Endodermal cell (in vitro differentiated cells): ENCODE measurements at regions not wholly inside any gene's neighbourhood (a gene's known extent, or its start where the extent isn't known, plus 50 kb on each side); places are given as distances from the start of the nearest gene placed in this dataset.

Experiments used
- DNase-seq: peaks from one replicate; pipeline ENCODE4 v3.0.0-alpha.2; 2017
- H3K27ac ChIP-seq: 2 replicates; pipeline ENCODE4 v1.5.1; 2013; ENCODE audit warnings: mild to moderate bottlenecking, low read depth, low read length, moderate library complexity
- H3K27me3 ChIP-seq: 2 replicates; pipeline ENCODE4 v1.6.1; 2013; ENCODE audit warnings: mild to moderate bottlenecking, low read length, moderate library complexity; ENCODE audit not compliant: insufficient read depth, control insufficient read depth, poor library complexity, severe bottlenecking
- H3K36me3 ChIP-seq: 2 replicates; pipeline ENCODE4 v1.7.0; 2013; ENCODE audit warnings: mild to moderate bottlenecking, low read length, moderate library complexity; ENCODE audit not compliant: control insufficient read depth, insufficient read depth
- H3K4me1 ChIP-seq: one replicate; pipeline ENCODE4 v1.7.0; 2013; ENCODE audit warnings: low read length; ENCODE audit not compliant: control insufficient read depth, insufficient read depth
- H3K4me3 ChIP-seq: 2 replicates; pipeline ENCODE4 v1.5.1; 2013; ENCODE audit warnings: mild to moderate bottlenecking, low read length, moderate library complexity
- H3K9ac ChIP-seq: 2 replicates; pipeline ENCODE4 v1.6.1; 2013; ENCODE audit warnings: mild to moderate bottlenecking, low read length, moderate library complexity; ENCODE audit not compliant: poor library complexity, severe bottlenecking; ENCODE audit errors: extremely low read depth
- H3K9me3 ChIP-seq: 2 replicates; pipeline ENCODE4 v1.6.1; 2013; ENCODE audit warnings: mild to moderate bottlenecking, low read length, moderate library complexity; ENCODE audit not compliant: control insufficient read depth
- H3K27ac Mint-ChIP-seq: 2 replicates; pipeline ENCODE4 v1.8.0; 2020; ENCODE audit warnings: mixed read lengths
- H3K27me3 Mint-ChIP-seq: 2 replicates; pipeline ENCODE4 v1.8.0; 2021; ENCODE audit warnings: mild to moderate bottlenecking, mixed read lengths; ENCODE audit not compliant: insufficient read depth
- H3K36me3 Mint-ChIP-seq: 2 replicates; pipeline ENCODE4 v1.8.0; 2020; ENCODE audit warnings: low read depth, mixed read lengths
- H3K4me1 Mint-ChIP-seq: 2 replicates; pipeline ENCODE4 v1.8.0; 2020; ENCODE audit warnings: mixed read lengths
- H3K4me3 Mint-ChIP-seq: 2 replicates; pipeline ENCODE4 v1.8.0; 2020; ENCODE audit warnings: mild to moderate bottlenecking, moderate library complexity, mixed read lengths
- H3K9me3 Mint-ChIP-seq: 2 replicates; pipeline ENCODE4 v1.8.0; 2020; ENCODE audit warnings: mild to moderate bottlenecking, mixed read lengths
- CTCF ChIP-seq: fragments of 200-600 bp; sonication (generic); conservative IDR thresholded peaks from 2 replicates; pipeline ENCODE4 v1.5.0; 2021; ENCODE audit warnings: antibody characterized with exemption, mild to moderate bottlenecking
- WGBS, 2 experiments: methylation state at CpG; one replicate each; pipeline versions ENCODE4 v1.1.5 to v1.1.7; 2013; ENCODE audit warnings: missing lambda C conversion rate in 2 of 2, mixed read lengths in 1 of 2; ENCODE audit not compliant: insufficient coverage in 1 of 2, insufficient read length in 1 of 2; 5-methylcytosine and 5-hydroxymethylcytosine counted together

DNA sequence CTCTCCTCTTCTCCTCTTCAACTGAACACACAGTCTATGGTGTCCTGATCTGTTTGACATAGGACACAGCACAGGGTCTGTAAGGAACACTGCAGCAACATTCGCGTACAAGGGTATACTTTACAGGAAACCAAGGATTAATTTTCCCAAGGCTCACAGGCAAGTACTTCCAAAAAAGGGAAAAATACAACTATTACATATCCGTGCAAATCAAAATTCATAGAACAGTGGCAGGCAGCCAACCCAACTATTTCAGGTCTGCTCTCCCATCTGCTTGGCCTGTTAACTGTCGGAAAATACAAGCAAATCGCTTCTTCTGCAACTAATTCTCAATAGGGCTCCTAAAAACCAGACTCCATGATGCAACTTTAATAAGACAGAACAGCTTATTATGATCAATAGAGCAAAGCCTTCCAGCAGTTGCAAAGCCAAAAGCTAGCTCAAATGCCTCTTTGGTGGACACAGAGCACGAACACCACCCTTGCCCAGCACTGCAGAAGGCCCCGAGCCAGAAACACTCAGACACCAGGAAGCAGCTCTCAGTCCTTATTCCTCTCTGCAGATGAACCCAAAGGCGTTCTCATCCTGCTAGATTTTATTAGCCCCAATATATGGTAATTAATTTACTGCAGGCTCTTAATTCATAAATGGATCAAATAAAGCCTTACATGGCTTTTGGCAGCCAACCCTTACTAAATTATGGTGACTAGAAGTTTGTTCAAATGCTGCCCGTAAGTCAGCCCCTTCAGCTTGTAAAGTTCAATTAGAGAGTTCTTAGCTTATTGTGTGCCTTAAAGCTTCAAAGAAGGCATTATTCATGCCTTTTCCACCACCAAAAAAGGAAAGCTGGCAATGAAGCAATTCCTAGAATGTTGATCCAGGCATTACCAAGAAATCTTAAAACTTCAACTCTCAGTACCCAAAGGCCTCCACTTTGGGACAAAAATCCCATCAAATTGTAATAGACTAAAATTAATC is 68.8 kb downstream of the ZNF608 start:
- Histone ChIP-seq H3K4me3 (no peak overlapping the region), H3K36me3 (peaks cover 31% of the 10 kb centered on the region), H3K9me3 (no peaks in the 10 kb centered on the region), H3K27ac (no peak overlapping the region), H3K27me3 (no peaks in the 10 kb centered on the region), H3K9ac (no peak overlapping the region), H3K4me1 (peaks cover 26% of the 10 kb centered on the region)
- H3K27me3 Mint-ChIP-seq, result no peaks in the 10 kb centered on the region
- no peak for DNase-seq
- WGBS, 2 experiments, result 90 to 92% methylated on average over 4 to 9 of the region's 9 CpGs
- TF ChIP-seq CTCF, result no peak
- H3K27ac Mint-ChIP-seq, result peak overlapping the region; percentile 37
- no peak overlapping the region for H3K4me3 Mint-ChIP-seq
- H3K4me1 Mint-ChIP-seq, result peaks cover 70% of the 10 kb centered on the region
- no peaks in the 10 kb centered on the region for H3K9me3 Mint-ChIP-seq
- peaks cover 29% of the 10 kb centered on the region for H3K36me3 Mint-ChIP-seq

DNA sequence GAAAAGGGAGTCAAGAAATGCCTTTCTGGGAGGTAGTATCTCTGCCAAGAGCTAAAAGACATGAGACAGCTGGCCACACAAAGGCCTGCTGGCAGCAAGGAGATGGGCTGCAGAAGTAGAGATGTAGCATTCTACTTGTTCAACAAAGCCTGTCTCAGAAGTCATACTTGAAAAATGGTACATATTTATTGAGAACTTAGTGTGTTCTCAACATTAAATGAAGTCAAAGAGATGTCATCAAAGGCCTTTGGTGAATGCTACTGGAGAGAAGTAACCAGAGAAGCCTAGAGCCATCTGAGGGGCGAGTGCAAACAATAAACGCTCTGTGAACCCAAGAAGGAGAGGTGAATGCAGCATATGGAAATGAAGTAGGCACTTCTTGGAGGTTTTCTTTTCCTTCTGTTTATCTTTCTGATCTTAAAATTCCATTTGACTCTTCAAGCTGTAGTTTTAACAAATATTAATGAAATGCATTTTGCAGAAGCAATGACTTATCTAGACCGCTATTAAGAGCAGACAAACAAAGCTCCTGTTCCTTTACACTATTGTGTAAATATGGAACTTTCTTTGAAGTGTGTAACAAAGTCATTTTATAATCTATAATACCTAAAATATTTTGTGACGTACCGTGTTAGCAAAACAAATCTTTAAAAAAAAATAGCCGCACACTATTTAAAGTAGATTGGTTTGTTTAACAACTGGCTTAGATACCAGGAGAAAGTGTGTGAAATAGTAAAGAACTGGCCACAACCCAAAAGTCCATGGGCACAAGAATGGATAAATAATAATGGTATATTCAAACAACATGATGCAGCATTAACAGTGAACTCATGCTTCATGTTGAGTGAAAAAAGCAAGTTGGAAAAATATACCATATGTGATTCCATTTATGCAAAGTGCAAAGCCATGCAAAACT is 70.2 kb downstream of the ZNF608 start:
- Histone ChIP-seq H3K4me3 (no peak overlapping the region), H3K4me1 (peaks cover 29% of the 10 kb centered on the region), H3K27ac (no peak overlapping the region), H3K9me3 (no peaks in the 10 kb centered on the region), H3K36me3 (peaks cover 20% of the 10 kb centered on the region), H3K9ac (no peak overlapping the region), H3K27me3 (no peaks in the 10 kb centered on the region)
- TF ChIP-seq CTCF, result no peak
- Mint-ChIP-seq H3K27me3 (no peaks in the 10 kb centered on the region), H3K4me3 (no peak overlapping the region), H3K9me3 (no peaks in the 10 kb centered on the region), H3K27ac (no peak overlapping the region), H3K36me3 (peaks cover 20% of the 10 kb centered on the region), H3K4me1 (peaks cover 79% of the 10 kb centered on the region)
- DNase-seq, result no peak
- WGBS, 2 experiments, result 96 to 100% methylated on average over 1 to 6 of the region's 6 CpGs

DNA sequence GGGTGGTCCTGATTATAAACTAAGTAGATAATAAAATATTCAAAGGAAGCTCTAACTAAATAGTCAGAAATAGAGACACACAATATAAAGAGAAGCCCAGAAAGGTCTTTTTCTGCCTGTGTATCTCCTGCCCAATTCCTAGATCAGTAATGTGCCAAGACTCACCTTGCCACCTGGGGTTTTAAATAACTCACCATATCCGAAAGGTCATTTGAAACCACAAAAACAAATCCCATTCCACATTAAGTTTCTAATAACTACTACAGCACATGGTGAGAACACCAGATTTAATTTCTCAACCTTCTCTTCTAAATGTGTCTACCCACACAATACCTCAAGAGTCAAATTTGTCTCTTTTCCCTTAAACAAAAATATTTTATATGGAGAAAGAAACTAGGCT is 75.2 kb downstream of the ZNF608 start:
- Histone ChIP-seq H3K4me3 (peak overlapping the region; percentile 5), H3K27me3 (no peaks in the 10 kb centered on the region), H3K36me3 (peaks cover 19% of the 10 kb centered on the region), H3K9ac (no peak overlapping the region), H3K4me1 (peaks cover 39% of the 10 kb centered on the region), H3K27ac (peak overlapping the region; percentile 62), H3K9me3 (no peaks in the 10 kb centered on the region)
- peaks cover 22% of the 10 kb centered on the region for H3K36me3 Mint-ChIP-seq
- no peak overlapping the region for H3K4me3 Mint-ChIP-seq
- no peak for TF ChIP-seq CTCF
- DNase-seq, result no peak
- H3K27ac Mint-ChIP-seq, result peak overlapping the region; percentile 9
- no peaks in the 10 kb centered on the region for H3K9me3 Mint-ChIP-seq
- 90% methylated on average over 1 of the region's 1 CpG; no CpG with 5 or more reads in 1 of the 2 experiments for WGBS, 2 experiments
- peaks cover 77% of the 10 kb centered on the region for H3K4me1 Mint-ChIP-seq
- no peaks in the 10 kb centered on the region for H3K27me3 Mint-ChIP-seq
